ENCODE measurements at regions not wholly inside any gene's neighbourhood (a gene's known extent, or its start where the extent isn't known, plus 50 kb on each side); places are given as distances from the start of the nearest gene placed in this dataset.
"Not testable (repeated sequence)": the region's sequence is repeated elsewhere in the genome, so short reads cannot be mapped to it uniquely, and the experiment has no call there.

- H3K9me3 ChIP-seq (ENCODE audit: control insufficient read depth, low read length): no peaks in the 10 kb centered on the region
- no peak overlapping the region for H3K9ac ChIP-seq (ENCODE audit: low read length)
- no peak for DNase-seq (ENCODE audit: low read depth)
- no peaks in the 10 kb centered on the region for H3K4me1 ChIP-seq (ENCODE audit: control insufficient read depth, insufficient read depth, low read length)
- H3K4me3 ChIP-seq (ENCODE audit: low read length): no peak overlapping the region
- H3K36me3 ChIP-seq (ENCODE audit: control insufficient read depth, insufficient read depth, low read length, severe bottlenecking): no peaks in the 10 kb centered on the region
- H3K27me3 ChIP-seq (replicated peaks; ENCODE audit: control insufficient read depth, insufficient read depth, low read length): no peaks in the 10 kb centered on the region
Observed at GRCh38 chr2:167843657-167844056, 403.7 kb downstream of the STK39 start.

GRCh38 chr2:167843217-167843616 is 404.2 kb downstream of the STK39 start:
- Histone ChIP-seq H3K9me3 (ENCODE audit: control insufficient read depth, low read length) (no peaks in the 10 kb centered on the region), H3K4me3 (ENCODE audit: low read length) (no peak overlapping the region), H3K27me3 (replicated peaks; ENCODE audit: control insufficient read depth, insufficient read depth, low read length) (no peaks in the 10 kb centered on the region), H3K9ac (ENCODE audit: low read length) (no peak overlapping the region), H3K4me1 (ENCODE audit: control insufficient read depth, insufficient read depth, low read length) (no peaks in the 10 kb centered on the region), H3K36me3 (ENCODE audit: control insufficient read depth, insufficient read depth, low read length, severe bottlenecking) (no peaks in the 10 kb centered on the region)
- no peak for DNase-seq (ENCODE audit: low read depth)

GRCh38 chr2:167842047-167842446 is 405.3 kb downstream of the STK39 start:
- Histone ChIP-seq H3K9me3 (ENCODE audit: control insufficient read depth, low read length) (no peaks in the 10 kb centered on the region), H3K27me3 (replicated peaks; ENCODE audit: control insufficient read depth, insufficient read depth, low read length) (no peaks in the 10 kb centered on the region), H3K36me3 (ENCODE audit: control insufficient read depth, insufficient read depth, low read length, severe bottlenecking) (no peaks in the 10 kb centered on the region), H3K4me1 (ENCODE audit: control insufficient read depth, insufficient read depth, low read length) (no peaks in the 10 kb centered on the region), H3K4me3 (ENCODE audit: low read length) (no peak overlapping the region), H3K9ac (ENCODE audit: low read length) (no peak overlapping the region)
- DNase-seq (ENCODE audit: low read depth): no peak

- not testable (repeated sequence) for H3K9ac ChIP-seq (ENCODE audit: low read length); H3K4me1 ChIP-seq (ENCODE audit: control insufficient read depth, insufficient read depth, low read length); H3K9me3 ChIP-seq (ENCODE audit: control insufficient read depth, low read length); H3K27me3 ChIP-seq (replicated peaks; ENCODE audit: control insufficient read depth, insufficient read depth, low read length); H3K4me3 ChIP-seq (ENCODE audit: low read length); H3K36me3 ChIP-seq (ENCODE audit: control insufficient read depth, insufficient read depth, low read length, severe bottlenecking); DNase-seq (ENCODE audit: low read depth)
Observed at GRCh38 chr2:167835290-167835689, 412.1 kb downstream of the STK39 start.

GRCh38 chr2:167834707-167835106 is 412.7 kb downstream of the STK39 start:
- DNase-seq (ENCODE audit: low read depth): no peak
- Histone ChIP-seq H3K4me3 (ENCODE audit: low read length) (no peak overlapping the region), H3K9me3 (ENCODE audit: control insufficient read depth, low read length) (peaks cover 6% of the 10 kb centered on the region), H3K4me1 (ENCODE audit: control insufficient read depth, insufficient read depth, low read length) (no peaks in the 10 kb centered on the region), H3K27me3 (replicated peaks; ENCODE audit: control insufficient read depth, insufficient read depth, low read length) (no peaks in the 10 kb centered on the region), H3K36me3 (ENCODE audit: control insufficient read depth, insufficient read depth, low read length, severe bottlenecking) (no peaks in the 10 kb centered on the region), H3K9ac (ENCODE audit: low read length) (no peak overlapping the region)

- Histone ChIP-seq H3K36me3 (ENCODE audit: control insufficient read depth, insufficient read depth, low read length, severe bottlenecking) (no peaks in the 10 kb centered on the region), H3K4me3 (ENCODE audit: low read length) (no peak overlapping the region), H3K9ac (ENCODE audit: low read length) (no peak overlapping the region), H3K27me3 (replicated peaks; ENCODE audit: control insufficient read depth, insufficient read depth, low read length) (no peaks in the 10 kb centered on the region), H3K4me1 (ENCODE audit: control insufficient read depth, insufficient read depth, low read length) (no peaks in the 10 kb centered on the region), H3K9me3 (ENCODE audit: control insufficient read depth, low read length) (peaks cover 6% of the 10 kb centered on the region)
- no peak for DNase-seq (ENCODE audit: low read depth)
Observed at GRCh38 chr2:167833294-167833693, 414.1 kb downstream of the STK39 start.

- no peak for DNase-seq (ENCODE audit: low read depth)
- peaks cover 6% of the 10 kb centered on the region for H3K9me3 ChIP-seq (ENCODE audit: control insufficient read depth, low read length)
- no peak overlapping the region for H3K9ac ChIP-seq (ENCODE audit: low read length)
- H3K4me1 ChIP-seq (ENCODE audit: control insufficient read depth, insufficient read depth, low read length): no peaks in the 10 kb centered on the region
- H3K36me3 ChIP-seq (ENCODE audit: control insufficient read depth, insufficient read depth, low read length, severe bottlenecking): no peaks in the 10 kb centered on the region
- no peaks in the 10 kb centered on the region for H3K27me3 ChIP-seq (replicated peaks; ENCODE audit: control insufficient read depth, insufficient read depth, low read length)
- no peak overlapping the region for H3K4me3 ChIP-seq (ENCODE audit: low read length)
Observed at GRCh38 chr2:167832868-167833287, 414.5 kb downstream of the STK39 start.

GRCh38 chr2:167827352-167828097 is 419.9 kb downstream of the STK39 start:
- Histone ChIP-seq H3K9ac (ENCODE audit: low read length) (no peak overlapping the region), H3K27me3 (replicated peaks; ENCODE audit: control insufficient read depth, insufficient read depth, low read length) (no peaks in the 10 kb centered on the region), H3K4me1 (ENCODE audit: control insufficient read depth, insufficient read depth, low read length) (no peaks in the 10 kb centered on the region), H3K4me3 (ENCODE audit: low read length) (no peak overlapping the region), H3K36me3 (ENCODE audit: control insufficient read depth, insufficient read depth, low read length, severe bottlenecking) (no peaks in the 10 kb centered on the region), H3K9me3 (ENCODE audit: control insufficient read depth, low read length) (peaks cover 6% of the 10 kb centered on the region)
- no peak for DNase-seq (ENCODE audit: low read depth)

GRCh38 chr2:167826906-167827305 is 420.5 kb downstream of the STK39 start:
- no peak for DNase-seq (ENCODE audit: low read depth)
- Histone ChIP-seq H3K9ac (ENCODE audit: low read length) (no peak overlapping the region), H3K9me3 (ENCODE audit: control insufficient read depth, low read length) (peaks cover 3% of the 10 kb centered on the region), H3K36me3 (ENCODE audit: control insufficient read depth, insufficient read depth, low read length, severe bottlenecking) (no peaks in the 10 kb centered on the region), H3K4me1 (ENCODE audit: control insufficient read depth, insufficient read depth, low read length) (no peaks in the 10 kb centered on the region), H3K4me3 (ENCODE audit: low read length) (no peak overlapping the region), H3K27me3 (replicated peaks; ENCODE audit: control insufficient read depth, insufficient read depth, low read length) (no peaks in the 10 kb centered on the region)

- no peaks in the 10 kb centered on the region for H3K4me1 ChIP-seq (ENCODE audit: control insufficient read depth, insufficient read depth, low read length)
- no peaks in the 10 kb centered on the region for H3K27me3 ChIP-seq (replicated peaks; ENCODE audit: control insufficient read depth, insufficient read depth, low read length)
- DNase-seq (ENCODE audit: low read depth): peak; percentile 15
- H3K4me3 ChIP-seq (ENCODE audit: low read length): no peak overlapping the region
- no peaks in the 10 kb centered on the region for H3K9me3 ChIP-seq (ENCODE audit: control insufficient read depth, low read length)
- H3K36me3 ChIP-seq (ENCODE audit: control insufficient read depth, insufficient read depth, low read length, severe bottlenecking): no peaks in the 10 kb centered on the region
- H3K9ac ChIP-seq (ENCODE audit: low read length): no peak overlapping the region
Observed at GRCh38 chr2:167825664-167826063, 421.7 kb downstream of the STK39 start.

- DNase-seq (ENCODE audit: low read depth): no peak
- Histone ChIP-seq H3K4me1 (ENCODE audit: control insufficient read depth, insufficient read depth, low read length) (no peaks in the 10 kb centered on the region), H3K9ac (ENCODE audit: low read length) (no peak overlapping the region), H3K9me3 (ENCODE audit: control insufficient read depth, low read length) (peaks cover 3% of the 10 kb centered on the region), H3K4me3 (ENCODE audit: low read length) (no peak overlapping the region), H3K36me3 (ENCODE audit: control insufficient read depth, insufficient read depth, low read length, severe bottlenecking) (no peaks in the 10 kb centered on the region), H3K27me3 (replicated peaks; ENCODE audit: control insufficient read depth, insufficient read depth, low read length) (no peaks in the 10 kb centered on the region)
Observed at GRCh38 chr2:167822690-167823465, 424.5 kb downstream of the STK39 start.

Data from adipocyte (in vitro differentiated cells).